ENCODE measurements at regions not wholly inside any gene's neighbourhood (a gene's known extent, or its start where the extent isn't known, plus 50 kb on each side); places are given as distances from the start of the nearest gene placed in this dataset.
"Not testable (repeated sequence)": the region's sequence is repeated elsewhere in the genome, so short reads cannot be mapped to it uniquely, and the experiment has no call there.

DNA sequence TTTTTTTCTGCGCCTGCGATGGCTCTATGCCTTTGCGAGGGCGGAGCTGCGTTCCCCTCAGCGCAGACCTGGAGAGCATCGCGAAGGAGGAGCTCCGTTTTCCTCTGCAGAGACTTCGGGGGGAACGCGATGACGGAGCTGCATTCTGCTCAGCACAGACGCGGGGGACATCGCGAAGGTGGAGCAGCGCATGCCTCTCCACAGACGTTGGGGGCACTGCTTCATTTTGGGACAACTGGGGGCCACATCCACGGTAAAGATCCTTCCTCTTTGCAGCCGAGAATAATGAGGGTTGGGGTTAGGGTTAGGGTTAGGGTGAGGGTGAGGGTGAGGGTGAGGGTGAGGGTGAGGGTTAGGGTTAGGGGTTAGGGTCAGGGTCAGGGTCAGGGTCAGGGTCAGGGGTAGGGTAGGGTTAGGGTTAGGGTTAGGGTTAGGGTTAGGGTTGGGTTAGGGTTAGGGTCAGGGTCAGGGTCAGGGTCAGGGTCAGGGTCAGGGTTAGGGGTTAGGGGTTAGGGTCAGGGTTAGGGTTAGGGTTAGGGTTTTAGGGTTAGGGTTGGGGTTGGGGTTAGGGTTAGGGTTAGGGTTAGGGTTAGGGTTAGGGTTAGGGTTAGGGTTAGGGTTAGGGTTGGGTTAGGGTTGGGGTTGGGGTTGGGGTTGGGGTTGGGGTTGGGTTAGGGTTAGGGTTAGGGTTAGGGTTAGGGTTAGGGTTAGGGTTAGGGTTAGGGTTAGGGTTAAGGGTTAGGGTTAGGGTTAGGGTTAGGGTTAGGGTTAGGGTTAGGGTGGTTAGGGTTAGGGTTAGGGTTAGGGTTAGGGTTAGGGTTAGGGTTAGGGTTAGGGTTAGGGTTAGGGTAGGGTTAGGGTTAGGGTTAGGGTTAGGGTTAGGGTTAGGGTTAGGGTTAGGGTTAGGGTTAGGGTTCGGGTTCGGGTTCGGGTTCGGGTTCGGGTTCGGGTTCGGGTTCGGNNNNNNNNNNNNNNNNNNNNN, 51.1 kb upstream of the DUX4 start:
- H3K27ac Mint-ChIP-seq; H3K36me3 Mint-ChIP-seq; ATAC-seq; H3K9me3 Mint-ChIP-seq; CTCF ChIA-PET; H3K27me3 Mint-ChIP-seq (ENCODE audit: low read depth); DNase-seq (ENCODE audit: low spot score); POLR2A ChIA-PET; H3K4me1 Mint-ChIP-seq; H3K4me3 Mint-ChIP-seq: not testable (repeated sequence)
